ENCODE measurements at regions not wholly inside any gene's neighbourhood (a gene's known extent, or its start where the extent isn't known, plus 50 kb on each side); places are given as distances from the start of the nearest gene placed in this dataset.

- DNase-seq = no peak
- H3K27ac Mint-ChIP-seq = no peak overlapping the region
- H3K36me3 Mint-ChIP-seq (ENCODE audit: low read depth) = no peaks in the 10 kb centered on the region
- H3K9me3 Mint-ChIP-seq = no peaks in the 10 kb centered on the region
- no peaks in the 10 kb centered on the region for H3K4me1 Mint-ChIP-seq (ENCODE audit: low read depth)
- H3K27me3 Mint-ChIP-seq (ENCODE audit: insufficient read depth) = no peaks in the 10 kb centered on the region; the same call in 1 of the 2 replicates
- TF ChIP-seq CTCF (IDR thresholded peaks at IDR 0.05) = no peak
- H3K4me3 Mint-ChIP-seq = no peak overlapping the region
Measured at GRCh38 chr15:91592567-91592966, 260.9 kb upstream of the SLCO3A1 start.

GRCh38 chr15:91593067-91593466 lies 260.4 kb upstream of the SLCO3A1 start:
- TF ChIP-seq CTCF (IDR thresholded peaks at IDR 0.05) = no peak
- no peak overlapping the region for H3K27ac Mint-ChIP-seq
- peak; percentile 4 for DNase-seq
- no peaks in the 10 kb centered on the region for H3K36me3 Mint-ChIP-seq (ENCODE audit: low read depth)
- H3K9me3 Mint-ChIP-seq = peaks cover 2% of the 10 kb centered on the region; the same call in 1 of the 2 replicates
- H3K4me1 Mint-ChIP-seq (ENCODE audit: low read depth) = no peaks in the 10 kb centered on the region
- H3K27me3 Mint-ChIP-seq (ENCODE audit: insufficient read depth) = no peaks in the 10 kb centered on the region; the same call in 1 of the 2 replicates
- H3K4me3 Mint-ChIP-seq = no peak overlapping the region

GRCh38 chr15:91593653-91594052 lies 259.9 kb upstream of the SLCO3A1 start:
- Mint-ChIP-seq H3K36me3 (ENCODE audit: low read depth) (no peaks in the 10 kb centered on the region), H3K27me3 (ENCODE audit: insufficient read depth) (no peaks in the 10 kb centered on the region; the same call in 1 of the 2 replicates), H3K4me3 (no peak overlapping the region), H3K27ac (no peak overlapping the region), H3K4me1 (ENCODE audit: low read depth) (no peaks in the 10 kb centered on the region), H3K9me3 (peaks cover 3% of the 10 kb centered on the region; the same call in 1 of the 2 replicates)
- no peak for DNase-seq
- TF ChIP-seq CTCF (IDR thresholded peaks at IDR 0.05) = no peak

DNA sequence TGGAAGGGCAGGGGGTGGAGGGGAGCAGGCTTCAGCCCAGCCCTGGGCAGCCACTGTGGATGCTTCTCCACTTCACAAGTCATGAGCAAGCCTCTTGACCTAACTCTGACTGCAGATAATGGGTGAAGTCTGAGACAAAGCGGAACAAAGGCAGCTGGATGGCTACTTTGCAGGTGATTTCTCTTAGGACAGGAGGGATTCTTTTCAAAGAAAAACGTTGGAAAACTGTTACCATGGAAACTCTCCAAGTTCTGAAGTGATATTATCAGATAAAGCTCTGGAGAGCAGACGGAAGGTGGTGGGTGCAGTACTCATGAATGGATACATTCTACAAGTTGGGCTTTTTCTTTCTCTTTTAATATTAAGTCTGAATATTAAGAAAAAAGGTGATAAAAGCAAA lies 254.2 kb upstream of the SLCO3A1 start:
- Mint-ChIP-seq H3K4me1 (ENCODE audit: low read depth) (no peaks in the 10 kb centered on the region), H3K36me3 (ENCODE audit: low read depth) (no peaks in the 10 kb centered on the region), H3K27me3 (ENCODE audit: insufficient read depth) (no peaks in the 10 kb centered on the region), H3K4me3 (no peak overlapping the region), H3K9me3 (peaks cover 3% of the 10 kb centered on the region; the same call in 1 of the 2 replicates), H3K27ac (no peak overlapping the region)
- DNase-seq = no peak
- TF ChIP-seq CTCF (IDR thresholded peaks at IDR 0.05) = no peak

GRCh38 chr15:91603384-91604080 lies 250.0 kb upstream of the SLCO3A1 start:
- TF ChIP-seq CTCF (IDR thresholded peaks at IDR 0.05) = no peak
- H3K36me3 Mint-ChIP-seq (ENCODE audit: low read depth) = no peaks in the 10 kb centered on the region
- H3K9me3 Mint-ChIP-seq = no peaks in the 10 kb centered on the region; the same call in 1 of the 2 replicates
- H3K27me3 Mint-ChIP-seq (ENCODE audit: insufficient read depth) = no peaks in the 10 kb centered on the region
- no peak overlapping the region for H3K27ac Mint-ChIP-seq
- no peaks in the 10 kb centered on the region for H3K4me1 Mint-ChIP-seq (ENCODE audit: low read depth)
- H3K4me3 Mint-ChIP-seq = no peak overlapping the region
- no peak for DNase-seq

Data from HFFc6 (cell line).